Activated T-helper 1 cell treated with anti-CD3 and anti-CD28 coated beads, Interleukin-2, amount 50 U/mL, for 16 hours (primary cell): ENCODE measurements at regions not wholly inside any gene's neighbourhood (a gene's known extent, or its start where the extent isn't known, plus 50 kb on each side); places are given as distances from the start of the nearest gene placed in this dataset.
"Not testable (repeated sequence)": the region's sequence is repeated elsewhere in the genome, so short reads cannot be mapped to it uniquely, and the experiment has no call there.

Experiments
- DNase-seq, 2 donors: peaks; one replicate each; pipeline ENCODE4 v3.0.0-alpha.2; 2020; ENCODE audit warnings: low read depth in 1 of 2, low spot score in 1 of 2

DNA sequence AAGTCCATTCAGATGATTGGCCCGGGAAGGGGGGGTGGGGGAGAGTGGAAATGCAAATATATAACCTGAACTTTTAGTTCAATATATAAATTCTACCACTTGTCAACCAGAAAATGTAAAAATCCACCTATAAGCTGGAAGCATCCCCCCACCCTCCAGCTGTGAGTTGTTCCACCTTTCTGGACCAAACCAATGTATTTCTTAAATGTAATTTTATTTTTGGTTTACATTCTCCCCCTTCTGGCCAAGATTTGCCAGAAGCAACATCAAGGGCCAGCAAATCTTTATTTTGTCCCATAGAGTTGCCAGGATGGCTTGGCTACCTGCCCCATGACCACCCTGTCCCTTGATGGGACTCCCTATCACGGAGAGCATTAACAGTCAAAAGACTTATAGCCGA is 545.7 kb downstream of the TBL1XR1 start:
- no peak for DNase-seq

DNA sequence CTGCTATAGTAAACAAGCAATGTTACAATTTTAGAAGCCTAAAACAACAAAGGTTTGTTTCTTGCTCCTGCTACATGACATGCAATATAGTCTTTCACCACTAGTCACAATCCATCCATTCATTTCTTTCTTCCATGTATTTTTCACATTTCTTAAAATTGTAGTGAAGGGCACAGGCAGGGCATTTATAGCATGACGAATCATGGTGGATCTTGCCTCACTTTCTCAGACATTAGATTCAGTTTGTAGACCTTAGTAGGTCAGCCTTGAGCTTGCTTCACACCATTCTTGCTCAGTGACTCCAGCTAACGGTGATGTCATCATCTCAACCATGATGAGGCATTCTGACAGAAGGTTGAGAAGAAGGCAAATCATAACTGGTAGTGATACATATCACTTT is 546.8 kb downstream of the TBL1XR1 start:
- DNase-seq = no peak

DNA sequence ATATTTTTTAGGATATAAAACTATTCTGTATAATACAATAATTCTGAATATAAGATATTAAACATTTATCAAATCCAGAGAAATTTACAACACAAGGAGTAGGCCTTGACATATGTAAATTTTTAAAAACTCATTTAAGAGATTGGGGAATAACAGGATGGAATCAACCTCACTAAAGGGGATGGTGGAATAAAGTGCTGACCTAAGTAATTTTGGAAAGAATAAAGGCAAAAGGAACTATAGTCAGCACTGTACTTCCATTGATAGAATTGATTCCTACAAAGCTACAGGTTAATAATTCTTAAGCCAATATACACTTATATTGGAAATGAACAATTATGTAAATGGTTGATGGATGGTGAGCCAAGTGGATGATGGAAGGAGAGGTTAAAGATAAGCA is 549.3 kb downstream of the TBL1XR1 start:
- DNase-seq = no peak

DNA sequence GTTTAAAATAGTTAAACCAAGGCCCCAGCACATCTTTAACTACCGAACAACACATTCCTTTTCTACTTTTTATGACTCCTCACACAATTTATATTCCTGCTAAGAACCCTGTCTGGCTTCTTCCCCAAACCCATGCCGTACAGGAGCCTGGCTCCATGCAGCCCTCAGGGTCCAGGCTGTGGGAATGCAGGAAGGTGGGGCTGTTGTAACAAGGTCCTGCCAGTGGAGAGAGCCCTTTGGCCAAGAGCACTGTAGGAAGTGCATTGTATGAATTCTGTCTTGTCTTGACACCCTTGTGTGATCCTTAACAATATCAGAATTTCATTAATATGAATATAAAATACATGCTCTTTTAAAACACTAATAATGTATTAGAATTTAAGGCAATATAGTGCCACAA is 563.8 kb downstream of the TBL1XR1 start:
- DNase-seq = no peak

DNA sequence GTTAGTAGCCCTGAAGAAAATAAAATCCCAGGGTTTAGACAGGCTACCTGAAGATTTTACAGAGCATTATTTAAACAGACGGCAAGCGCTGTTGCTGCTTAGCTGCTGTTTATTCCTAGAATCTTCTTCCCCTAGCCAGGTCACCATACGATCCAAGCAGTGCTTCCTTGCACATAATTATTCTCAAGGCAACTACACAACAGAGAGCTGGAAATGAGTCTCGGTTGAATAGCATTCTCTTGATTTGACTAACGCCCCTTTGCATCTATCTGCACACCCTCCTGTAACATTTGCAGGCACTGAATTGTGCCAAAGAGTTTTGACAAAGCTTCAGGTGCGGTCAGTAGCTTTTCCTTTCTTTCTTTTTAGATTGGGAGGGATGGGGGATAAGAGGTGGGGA is 564.4 kb downstream of the TBL1XR1 start:
- DNase-seq = no peak

DNA sequence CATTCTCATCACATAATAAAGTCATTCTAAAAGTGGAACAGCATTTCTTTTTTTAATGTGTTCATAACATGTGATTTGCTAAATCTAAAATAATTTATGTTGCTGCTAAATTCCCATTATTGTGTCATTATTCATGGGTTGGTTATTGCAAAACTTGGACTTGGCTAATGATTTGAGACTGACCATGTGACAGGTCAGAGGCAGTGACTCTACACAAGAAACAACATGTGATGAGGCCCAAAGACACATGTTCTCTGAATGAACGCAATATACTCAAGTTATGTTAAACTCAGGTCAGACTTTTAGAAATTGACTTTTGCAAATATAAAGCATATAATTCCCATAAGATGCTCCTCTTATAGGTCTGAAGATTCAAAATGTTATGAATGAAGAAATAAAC is 566.1 kb downstream of the TBL1XR1 start:
- DNase-seq = no peak

DNA sequence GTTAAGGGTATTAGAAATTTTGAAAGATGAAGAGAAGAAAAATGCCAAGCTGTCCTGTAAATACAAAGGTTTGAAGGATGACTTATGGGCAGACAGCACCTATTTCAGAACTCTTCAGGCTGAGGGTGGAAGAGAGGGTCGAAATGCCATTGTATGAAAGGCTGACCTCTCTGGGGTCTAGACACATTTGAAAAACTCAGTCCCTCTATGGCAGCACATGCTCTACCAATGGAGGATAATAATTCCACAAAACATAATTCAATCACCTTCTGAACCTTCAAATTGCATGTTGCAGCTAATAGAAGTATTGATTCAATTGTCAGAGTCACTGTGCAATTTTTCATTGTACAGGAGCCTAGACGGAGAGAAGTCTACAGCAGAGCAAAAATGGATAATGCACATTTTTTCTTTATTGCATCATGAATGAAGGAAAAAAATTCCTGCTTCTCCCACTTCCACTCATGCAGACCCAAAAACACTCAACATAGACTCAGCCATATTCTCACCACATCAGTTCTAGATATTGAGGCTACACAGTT is 569.1 kb downstream of the TBL1XR1 start:
- no peak for DNase-seq

DNA sequence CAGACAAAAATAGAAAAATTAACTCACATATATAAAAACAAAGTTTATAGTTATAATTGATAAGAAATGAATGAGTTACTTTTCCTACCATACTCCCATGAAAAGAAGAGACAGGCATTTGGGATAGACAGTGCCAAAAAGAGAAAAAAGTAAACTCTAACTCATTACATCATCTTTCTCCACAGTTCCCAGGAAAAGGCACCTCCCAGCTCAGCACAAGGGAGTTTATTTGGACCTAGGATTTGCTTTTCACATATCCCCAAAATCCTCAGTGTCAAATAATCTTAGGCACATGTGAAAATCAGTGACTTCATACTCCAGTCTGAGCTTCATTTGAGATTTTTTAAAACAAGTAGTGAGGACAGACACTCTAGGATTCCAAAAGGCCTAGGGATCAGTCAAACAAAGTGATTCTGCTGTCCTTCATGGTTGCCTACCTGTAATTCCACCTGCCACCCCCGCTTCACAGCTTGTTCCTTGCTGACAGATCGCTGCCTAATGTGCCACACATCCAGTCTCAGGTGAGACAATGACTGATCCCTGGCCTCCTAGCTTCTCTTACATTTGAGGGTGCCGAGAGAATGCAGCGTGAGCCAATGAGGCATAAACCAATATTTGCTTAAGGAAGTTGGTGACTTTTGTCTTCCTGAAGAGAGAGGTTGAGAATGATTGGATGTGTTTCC is 573.7 kb downstream of the TBL1XR1 start:
- DNase-seq = no peak

DNA sequence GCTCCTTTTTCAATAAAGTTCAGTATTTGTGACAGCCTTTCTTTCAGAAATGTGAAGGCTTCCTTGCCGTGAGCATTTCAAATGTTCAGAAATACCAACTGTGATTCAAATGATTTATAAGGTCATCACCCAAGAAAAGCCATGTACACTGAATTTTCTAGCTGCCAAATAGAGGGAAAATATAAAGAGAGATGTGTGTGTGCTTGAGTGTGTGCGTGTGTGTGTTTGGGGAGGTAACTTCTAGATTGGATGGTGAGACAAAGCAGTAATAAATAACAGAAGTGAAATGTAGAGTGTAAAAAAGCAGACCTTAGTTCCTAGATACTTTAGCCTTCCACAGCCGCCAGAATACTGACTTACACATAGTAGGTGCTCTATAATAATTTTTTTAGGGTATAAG is 577.4 kb downstream of the TBL1XR1 start:
- no peak for DNase-seq

DNA sequence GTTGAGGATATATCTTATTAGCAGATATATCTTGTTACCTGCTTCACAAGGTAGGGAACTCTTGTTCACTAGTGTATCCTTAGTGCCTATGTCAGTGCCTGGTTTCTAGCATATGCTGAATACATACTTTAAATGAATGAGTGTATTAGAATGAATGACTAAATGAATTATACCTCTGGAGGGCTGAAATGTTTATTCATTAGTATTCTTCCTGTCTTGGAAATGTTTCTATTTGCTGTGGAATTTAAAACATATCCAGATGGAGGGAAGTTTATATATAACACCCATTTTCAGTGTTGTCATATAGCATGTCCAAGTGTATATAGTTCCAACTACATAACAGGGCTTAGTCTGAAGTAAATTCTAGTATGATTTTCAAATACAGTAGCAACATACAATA is 581.5 kb downstream of the TBL1XR1 start:
- DNase-seq = no peak

DNA sequence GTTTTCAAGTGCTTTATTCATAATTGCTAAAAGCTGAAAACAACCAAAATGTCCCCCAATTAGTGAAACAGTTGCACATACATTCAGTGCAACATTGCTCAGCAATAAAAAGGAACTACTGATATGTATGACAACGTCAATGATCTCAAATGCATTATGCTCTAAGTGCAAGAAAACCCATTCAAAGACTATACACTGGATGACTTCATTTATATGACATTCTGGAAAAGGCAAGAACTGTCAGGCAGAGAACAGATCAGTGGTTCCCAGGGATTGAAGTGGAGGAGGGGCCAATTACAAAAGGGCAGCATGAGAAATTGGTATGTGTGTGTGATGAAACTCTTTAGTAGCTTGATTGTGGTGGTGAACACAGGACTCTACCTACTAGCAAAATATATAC is 585.6 kb downstream of the TBL1XR1 start:
- no peak for DNase-seq

DNA sequence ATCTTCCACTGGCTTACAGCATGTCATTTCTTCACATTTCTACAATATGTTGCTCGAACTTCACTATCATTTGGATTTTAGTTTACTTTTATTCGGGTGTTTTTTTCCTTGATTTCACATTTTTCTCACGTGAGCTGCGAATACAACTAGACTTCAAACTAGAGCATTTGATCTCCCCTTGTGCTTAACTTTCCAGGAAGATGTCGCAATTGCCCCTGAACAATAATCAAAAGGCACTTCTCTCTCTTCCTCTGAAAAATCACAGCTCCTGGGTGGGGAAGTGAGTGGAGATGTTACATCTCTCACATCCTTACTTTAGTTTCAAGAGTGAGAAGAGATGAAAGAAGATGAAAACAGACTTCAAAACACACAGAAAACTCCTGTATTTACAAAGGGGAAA is 587.9 kb downstream of the TBL1XR1 start:
- DNase-seq = no peak

DNA sequence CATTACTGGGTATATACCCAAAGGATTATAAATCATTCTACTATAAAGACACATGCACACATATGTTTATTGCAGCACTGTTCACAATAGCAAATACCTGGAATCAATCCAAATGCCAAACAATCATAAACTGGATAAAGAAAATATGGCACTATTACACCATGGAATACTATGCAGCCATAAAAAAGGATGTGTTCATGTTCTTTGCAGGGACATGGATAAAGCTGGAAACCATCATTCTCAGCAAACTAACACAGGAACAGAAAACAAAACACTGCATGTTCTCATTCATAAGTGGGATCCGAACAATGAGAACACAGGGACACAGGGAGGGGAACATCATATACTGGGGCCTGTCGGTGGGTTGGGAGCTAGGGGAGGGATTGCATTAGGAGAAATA is 591.7 kb downstream of the TBL1XR1 start:
- not testable (repeated sequence) for DNase-seq

DNA sequence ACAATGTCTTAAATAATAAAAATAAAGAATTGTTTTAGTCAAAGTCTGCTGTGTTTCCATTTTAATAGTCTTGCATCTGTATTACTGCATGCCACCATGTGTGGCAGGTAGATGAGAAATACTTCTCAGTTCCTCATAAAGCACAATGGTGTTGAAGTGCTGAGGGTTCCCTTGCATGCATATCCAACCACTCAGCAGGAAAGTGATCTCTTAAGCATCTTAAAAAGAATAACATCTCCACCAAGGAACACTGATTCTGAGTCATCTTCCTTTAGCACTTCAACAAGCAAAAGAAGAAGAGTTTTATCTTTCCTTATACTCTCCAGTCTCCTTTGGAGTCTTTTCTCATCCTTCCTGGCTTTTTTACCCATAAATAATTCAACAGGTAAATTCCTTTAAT is 602.0 kb downstream of the TBL1XR1 start:
- DNase-seq = no peak

DNA sequence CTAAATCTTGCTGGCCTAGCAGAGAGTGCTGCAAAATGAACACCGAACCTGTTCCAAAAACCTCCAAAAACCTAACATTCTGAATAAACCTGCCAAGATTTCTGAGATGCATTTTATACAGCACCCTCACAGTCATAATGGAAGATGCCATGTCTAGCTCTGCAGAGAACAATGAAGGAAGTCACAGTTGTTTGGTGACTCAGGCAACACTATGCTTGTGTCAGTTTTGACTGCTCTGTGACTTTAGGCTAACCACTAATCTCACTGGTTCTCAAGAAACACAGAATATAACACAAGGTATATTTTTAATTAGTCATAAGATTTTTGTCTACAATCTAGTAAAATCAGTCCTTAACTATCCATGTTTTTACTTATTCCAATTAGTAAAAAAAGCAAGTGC is 606.6 kb downstream of the TBL1XR1 start:
- no peak for DNase-seq

DNA sequence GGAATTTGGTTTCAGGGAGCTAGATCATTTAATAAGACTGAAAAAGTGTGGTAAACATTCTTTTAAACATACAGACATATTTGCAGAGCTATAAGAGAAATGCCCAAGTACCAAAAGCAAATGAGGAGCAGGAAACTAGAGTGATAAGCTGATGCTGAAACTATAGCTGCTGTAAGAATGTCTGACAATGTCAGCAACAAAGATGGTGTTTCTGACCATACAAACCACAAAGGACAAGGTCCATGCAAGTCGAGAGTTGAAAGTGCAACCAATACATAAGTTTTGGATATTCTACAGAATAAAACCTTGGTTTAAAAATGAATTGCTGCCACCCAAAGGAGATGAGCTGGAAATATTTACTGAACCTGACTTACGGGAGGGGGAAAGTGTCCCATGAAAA is 610.2 kb downstream of the TBL1XR1 start:
- DNase-seq = no peak

DNA sequence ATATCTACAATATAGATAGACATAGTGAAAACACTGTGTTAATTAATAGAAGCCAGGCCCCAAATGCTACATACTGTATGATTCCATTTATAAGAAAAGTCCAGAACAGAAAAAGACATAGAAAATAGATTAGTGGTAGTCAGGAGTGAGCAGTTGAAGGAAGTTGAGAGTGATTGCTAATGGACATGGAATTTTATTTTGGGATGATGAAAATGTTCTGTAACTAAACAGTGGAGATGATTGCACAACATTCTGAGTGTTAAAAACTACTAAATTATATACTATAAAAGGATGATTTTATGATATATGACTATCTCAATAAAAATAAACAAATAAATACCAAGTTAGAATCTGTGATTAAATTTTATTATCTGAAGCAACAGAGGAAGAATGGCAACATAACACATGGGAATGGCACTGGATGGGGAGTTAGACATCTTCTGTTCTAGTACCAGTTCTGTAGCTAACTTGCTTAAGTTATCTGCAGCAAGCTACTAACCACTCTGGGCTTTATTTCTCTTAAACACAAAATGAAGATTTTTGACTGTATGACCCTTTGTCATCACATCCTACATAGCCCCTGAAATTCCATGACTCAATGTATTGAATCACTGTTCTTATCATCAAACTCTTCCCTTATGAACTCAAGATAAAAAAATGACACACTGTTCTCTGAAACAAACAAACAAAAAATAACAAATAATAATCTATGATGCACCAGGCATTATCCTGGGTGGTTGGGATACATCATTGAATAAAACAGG is 612.7 kb downstream of the TBL1XR1 start:
- no peak for DNase-seq

DNA sequence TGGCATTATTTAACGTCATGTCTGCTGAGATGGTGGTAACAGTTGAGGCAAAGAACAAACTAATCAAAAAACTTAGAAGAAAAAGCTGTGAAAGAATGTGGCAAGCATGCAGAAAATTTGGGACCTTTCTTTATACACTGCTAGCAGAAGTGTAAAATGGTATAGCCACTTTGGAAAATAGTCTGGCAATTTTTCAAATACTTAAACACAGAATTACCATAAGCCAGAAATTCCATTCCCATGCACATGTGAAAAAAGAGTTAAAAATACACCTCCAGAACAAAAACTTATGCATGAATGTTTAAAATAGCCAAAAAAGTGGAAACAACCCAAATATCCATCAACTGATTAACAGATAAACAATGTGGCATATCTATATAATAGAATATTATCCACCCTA is 613.3 kb downstream of the TBL1XR1 start:
- DNase-seq = no peak

DNA sequence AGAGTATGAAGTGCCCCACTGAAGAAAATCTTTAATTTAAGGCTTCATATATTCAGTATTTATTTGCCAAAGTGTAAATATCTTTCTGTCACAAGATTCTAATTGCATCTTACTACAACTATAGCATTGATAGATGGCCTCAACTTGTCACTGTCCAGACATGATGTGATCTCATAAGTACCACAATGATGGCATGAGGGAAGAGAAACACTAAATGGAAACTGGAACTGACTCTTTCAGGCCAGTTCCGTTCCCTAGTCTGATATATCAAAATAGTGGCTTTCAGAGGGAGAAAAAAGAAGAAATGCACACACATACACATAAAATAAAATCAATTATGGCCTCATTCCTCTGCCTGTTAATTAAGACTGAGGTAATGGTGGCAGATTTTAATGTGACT is 615.7 kb downstream of the TBL1XR1 start:
- no peak for DNase-seq

DNA sequence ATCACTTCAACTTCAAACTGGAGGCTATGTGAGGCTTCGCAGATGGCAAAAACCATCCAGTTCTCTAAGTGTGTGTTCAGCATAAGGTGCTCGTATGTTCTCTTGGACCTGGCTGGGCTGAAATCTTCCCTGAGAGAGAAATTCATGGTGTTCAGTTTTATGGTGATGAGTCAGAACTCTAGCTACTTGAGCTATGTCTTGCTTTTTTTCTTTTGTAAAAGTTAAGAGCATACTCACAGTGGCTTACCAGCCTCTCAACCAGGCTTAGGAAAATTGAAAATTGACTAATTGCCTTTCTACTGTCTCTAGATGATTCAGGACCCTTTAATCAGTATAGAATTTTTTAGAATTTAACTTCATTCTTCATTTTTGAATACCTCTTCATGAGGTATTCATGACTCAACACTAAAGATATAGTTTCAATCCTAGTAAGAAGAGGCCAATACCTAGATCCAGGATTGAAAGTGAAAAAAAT is 617.5 kb downstream of the TBL1XR1 start:
- no peak for DNase-seq

DNA sequence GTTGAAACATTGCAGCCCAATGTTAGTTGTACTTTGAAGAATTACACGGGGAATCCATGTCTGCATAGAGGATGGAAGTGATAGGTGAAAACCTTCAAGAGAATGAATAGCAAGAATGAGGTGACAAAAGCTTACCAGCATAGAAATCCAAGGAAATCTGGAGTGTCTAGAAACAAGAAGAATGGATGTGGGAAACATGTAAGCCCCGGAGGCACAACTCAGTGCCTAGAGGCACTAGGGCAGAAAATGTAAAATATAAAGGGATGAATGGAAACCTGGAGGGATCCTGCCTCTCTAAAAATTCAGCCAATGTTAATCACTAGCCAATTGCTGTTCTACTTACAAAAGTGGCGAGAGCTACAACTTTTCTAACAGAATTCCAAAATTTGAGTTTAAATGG is 619.0 kb downstream of the TBL1XR1 start:
- DNase-seq = no peak

DNA sequence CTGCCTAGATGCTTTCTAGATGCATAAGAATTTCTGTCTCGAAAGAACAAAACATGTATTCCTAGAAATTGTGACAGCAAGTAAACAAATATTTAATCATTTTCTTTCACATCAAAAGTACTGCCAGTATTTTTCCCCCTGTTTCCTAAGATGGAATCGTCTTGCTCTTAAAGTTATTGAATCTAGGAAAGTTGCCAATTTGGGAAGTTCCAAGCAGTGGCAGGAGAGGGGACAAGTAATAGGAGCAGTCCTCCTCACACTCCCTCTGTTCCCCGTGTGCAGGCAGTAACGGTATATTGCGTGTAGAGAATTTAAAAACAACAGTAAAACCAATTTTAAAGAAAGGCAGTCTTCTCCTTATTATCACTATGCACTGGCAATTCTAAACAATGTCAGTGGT is 619.8 kb downstream of the TBL1XR1 start:
- DNase-seq = no peak

DNA sequence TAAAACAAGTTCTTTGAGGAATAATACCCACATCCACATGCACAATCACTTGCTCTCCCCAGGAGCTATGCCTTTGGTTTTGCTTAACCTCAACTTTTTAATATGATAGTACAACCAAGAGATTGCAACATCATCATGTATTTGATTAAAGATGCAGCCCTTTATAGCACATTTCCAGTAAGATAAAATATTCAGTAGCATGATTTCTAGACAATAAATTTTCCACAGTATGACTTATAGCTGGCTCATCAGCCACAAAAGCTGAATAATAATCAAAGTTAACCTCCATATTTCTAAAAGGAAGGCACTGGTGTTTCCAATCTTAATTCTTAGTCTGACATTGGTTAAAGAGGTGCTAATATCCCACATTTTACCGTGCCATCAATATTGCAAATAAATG is 622.5 kb downstream of the TBL1XR1 start:
- no peak for DNase-seq
